Spleen (tissue), 11 donors: ENCODE measurements at regions not wholly inside any gene's neighbourhood (a gene's known extent, or its start where the extent isn't known, plus 50 kb on each side); places are given as distances from the start of the nearest gene placed in this dataset.

ENCODE experiments used
- DNase-seq: peaks from one replicate; pipeline ENCODE4 v3.0.0-alpha.2; 2020
- H3K27ac ChIP-seq, 8 donors: fragments of 200-600 bp; sonication (generic) in 7 of 8; 1 replicate in 4 of 8; 2 replicates in 4 of 8; pipeline versions ENCODE4 v1.5.0 to v1.8.0; 2016 to 2021; ENCODE audit warnings: inconsistent platforms in 4 of 8, mild to moderate bottlenecking in 4 of 8, moderate library complexity in 1 of 8
- H3K27me3 ChIP-seq, 7 donors: fragments of 200-600 bp; sonication (generic) in 6 of 7; replicated peaks in 1 of 7; 1 replicate in 4 of 7; 2 replicates in 3 of 7; pipeline versions ENCODE4 v1.5.0 to v1.8.0; 2016 to 2021; ENCODE audit warnings: inconsistent platforms in 3 of 7, mild to moderate bottlenecking in 1 of 7
- H3K36me3 ChIP-seq, 6 donors: fragments of 200-600 bp; sonication (generic) in 5 of 6; 1 replicate in 4 of 6; 2 replicates in 2 of 6; pipeline versions ENCODE4 v1.5.0 to v1.8.0; 2016 to 2021; ENCODE audit warnings: inconsistent platforms in 2 of 6
- H3K4me1 ChIP-seq, 6 donors: fragments of 200-600 bp; sonication (generic) in 5 of 6; 1 replicate in 3 of 6; 2 replicates in 3 of 6; pipeline versions ENCODE4 v1.5.0 to v1.8.0; 2016 to 2021; ENCODE audit warnings: inconsistent platforms in 3 of 6
- H3K4me3 ChIP-seq, 8 donors: fragments of 200-600 bp; sonication (generic) in 7 of 8; 1 replicate in 4 of 8; 2 replicates in 4 of 8; pipeline versions ENCODE4 v1.5.0 to v1.8.0; 2016 to 2021; ENCODE audit warnings: inconsistent platforms in 4 of 8, mild to moderate bottlenecking in 4 of 8, moderate library complexity in 2 of 8
- H3K9me3 ChIP-seq, 8 donors: fragments of 200-600 bp; sonication (generic) in 7 of 8; 1 replicate in 4 of 8; 2 replicates in 4 of 8; pipeline versions ENCODE4 v1.5.0 to v1.8.0; 2016 to 2021; ENCODE audit warnings: inconsistent platforms in 4 of 8
- POLR2A ChIP-seq, 3 donors: fragments of 450-650 bp; IDR thresholded peaks; one replicate each; pipeline ENCODE4 v1.5.1; 2017; ENCODE audit warnings: antibody characterized with exemption in 3 of 3, mild to moderate bottlenecking in 1 of 3
- POLR2AphosphoS5 ChIP-seq, 3 donors: sonication (generic); formaldehyde crosslinking; IDR thresholded peaks; one replicate each; pipeline ENCODE4 v1.5.1; 2017; ENCODE audit warnings: antibody characterized with exemption in 3 of 3
- WGBS, 5 donors: extraction: QIAGEN DNeasy Blood & Tissue Kit in 3 of 5; methylation state at CpG; one replicate each; pipeline versions ENCODE4 v1.1.5 to v1.1.7; 2013 to 2018; 5-methylcytosine and 5-hydroxymethylcytosine counted together
- intact Hi-C: fragments of 100-400 bp; cut with DNase I; formaldehyde crosslinking; loops from one replicate; pipeline ENCODE4 v1.15.0; 2023; ENCODE audit warnings: low total_unique reads
- TF ChIP-seq, protein P1 (sequence below), 11 experiments: fragments of 200-600 bp in 7 of 11; fragments of 450-650 bp in 4 of 11; sonication (generic) in 4 of 11; IDR thresholded peaks in 8 of 11; conservative IDR thresholded peaks in 3 of 11; 1 replicate in 7 of 11; 2 replicates in 4 of 11; pipeline versions ENCODE4 v1.4.0 to v1.8.0; 2016 to 2021; ENCODE audit warnings: antibody characterized with exemption in 11 of 11, inconsistent platforms in 4 of 11, mild to moderate bottlenecking in 1 of 11
- donor health status: healthy with polysubstance abuse.
- donor health status: DM: no; HTN: no; CAD: no; lungs with moderate emphysema.
- donor health status: DM: no; HTN: no; CAD: no.
- donor health status: Bipolar disorder and iron deficiency.
- donor health status: healthy.
- donor health status: DM: no; HTN: no; CAD: no.
- donor health status: DM: yes; HTN: yes; CAD: no.

DNA sequence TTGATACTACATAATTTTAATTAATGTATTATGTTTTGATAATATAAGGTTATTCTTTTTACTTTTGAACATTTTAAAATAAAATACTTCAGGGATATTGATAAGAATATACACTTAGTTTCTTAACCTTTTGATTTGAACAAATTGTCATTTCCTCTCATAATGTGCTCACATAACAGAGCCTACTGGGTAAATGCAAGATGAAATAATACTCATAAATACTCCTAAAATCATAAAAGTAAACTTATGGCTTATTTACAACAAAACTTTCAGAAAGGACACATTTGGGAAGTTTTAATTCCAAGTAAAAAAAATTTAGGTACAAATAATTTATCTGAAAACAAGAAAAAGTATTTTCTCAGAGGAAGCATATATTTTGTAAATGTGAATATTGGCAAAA is 101.6 kb upstream of the ABCB5 start:
- no peaks in the 10 kb centered on the region for H3K27me3 ChIP-seq
- no peaks in the 10 kb centered on the region for H3K4me1 ChIP-seq
- no peak overlapping the region for H3K27ac ChIP-seq
- DNase-seq = no peak
- H3K36me3 ChIP-seq = no peaks in the 10 kb centered on the region
- intact Hi-C loops = no loop called here
- no peak for TF ChIP-seq POLR2A (IDR thresholded peaks at IDR 0.05)
- TF ChIP-seq, protein P1, sequence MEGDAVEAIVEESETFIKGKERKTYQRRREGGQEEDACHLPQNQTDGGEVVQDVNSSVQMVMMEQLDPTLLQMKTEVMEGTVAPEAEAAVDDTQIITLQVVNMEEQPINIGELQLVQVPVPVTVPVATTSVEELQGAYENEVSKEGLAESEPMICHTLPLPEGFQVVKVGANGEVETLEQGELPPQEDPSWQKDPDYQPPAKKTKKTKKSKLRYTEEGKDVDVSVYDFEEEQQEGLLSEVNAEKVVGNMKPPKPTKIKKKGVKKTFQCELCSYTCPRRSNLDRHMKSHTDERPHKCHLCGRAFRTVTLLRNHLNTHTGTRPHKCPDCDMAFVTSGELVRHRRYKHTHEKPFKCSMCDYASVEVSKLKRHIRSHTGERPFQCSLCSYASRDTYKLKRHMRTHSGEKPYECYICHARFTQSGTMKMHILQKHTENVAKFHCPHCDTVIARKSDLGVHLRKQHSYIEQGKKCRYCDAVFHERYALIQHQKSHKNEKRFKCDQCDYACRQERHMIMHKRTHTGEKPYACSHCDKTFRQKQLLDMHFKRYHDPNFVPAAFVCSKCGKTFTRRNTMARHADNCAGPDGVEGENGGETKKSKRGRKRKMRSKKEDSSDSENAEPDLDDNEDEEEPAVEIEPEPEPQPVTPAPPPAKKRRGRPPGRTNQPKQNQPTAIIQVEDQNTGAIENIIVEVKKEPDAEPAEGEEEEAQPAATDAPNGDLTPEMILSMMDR (IDR thresholded peaks at IDR 0.05 in 8 of 11, conservative IDR thresholded peaks at IDR 0.05 in 3 of 11) = no peak
- TF ChIP-seq POLR2AphosphoS5 (IDR thresholded peaks at IDR 0.05) = no peak
- H3K4me3 ChIP-seq = no peak overlapping the region
- peaks cover 0 to 3% (median 0%) of the 10 kb centered on the region in 8 donors for H3K9me3 ChIP-seq

DNA sequence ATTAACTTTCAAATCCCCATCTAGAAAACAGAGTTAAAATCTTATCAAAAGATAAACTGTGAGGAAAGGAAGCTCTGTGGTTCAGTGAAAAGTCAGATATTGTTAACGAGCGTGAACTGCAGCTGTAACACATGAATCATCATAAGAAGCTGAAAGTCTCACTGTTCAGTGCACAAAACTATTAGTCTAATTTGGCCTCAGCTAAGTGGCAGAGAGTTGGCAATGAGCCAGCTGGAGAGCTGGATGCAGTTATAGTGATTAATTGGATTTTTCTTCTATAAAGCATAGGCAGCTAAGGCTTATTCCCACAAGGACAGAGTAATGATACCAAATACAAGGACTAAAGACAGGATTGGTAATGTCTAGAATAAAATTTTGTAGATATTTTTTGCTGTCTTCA is 101.1 kb upstream of the ABCB5 start:
- no peak overlapping the region for H3K27ac ChIP-seq
- no peaks in the 10 kb centered on the region for H3K4me1 ChIP-seq
- no peak for DNase-seq
- peaks cover 0 to 3% (median 0%) of the 10 kb centered on the region in 8 donors for H3K9me3 ChIP-seq
- H3K27me3 ChIP-seq = no peaks in the 10 kb centered on the region
- intact Hi-C loops = no loop called here
- H3K36me3 ChIP-seq = no peaks in the 10 kb centered on the region
- TF ChIP-seq POLR2AphosphoS5 (IDR thresholded peaks at IDR 0.05) (no peak), POLR2A (IDR thresholded peaks at IDR 0.05) (no peak)
- TF ChIP-seq, protein P1 (IDR thresholded peaks at IDR 0.05 in 8 of 11, conservative IDR thresholded peaks at IDR 0.05 in 3 of 11) = no peak
- no peak overlapping the region for H3K4me3 ChIP-seq
- 8 to 20% (median 16%) methylated on average over 2 of the region's 2 CpGs for WGBS, 5 donors

DNA sequence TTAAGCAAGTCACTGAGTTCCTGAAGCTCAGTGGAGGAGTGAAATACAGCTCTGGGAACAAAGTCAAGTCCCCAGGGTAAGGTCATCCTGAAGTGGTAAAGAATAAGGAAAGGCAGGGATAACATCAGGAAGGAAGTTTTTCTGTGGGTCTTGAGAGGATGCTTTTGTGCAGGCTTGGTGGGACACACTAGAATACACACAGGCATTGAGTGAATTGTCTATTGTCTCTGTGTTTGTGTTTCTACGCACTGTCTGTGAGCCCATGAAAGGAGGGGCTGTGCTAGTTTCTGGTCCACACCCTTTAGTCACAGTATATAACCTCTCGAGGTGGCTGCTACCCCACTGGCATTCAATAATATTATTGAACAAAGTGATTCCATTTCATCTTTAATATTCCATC is 95.8 kb upstream of the ABCB5 start:
- Histone ChIP-seq H3K27me3 (no peaks in the 10 kb centered on the region), H3K9me3 (peaks cover 0 to 10% (median 0%) of the 10 kb centered on the region in 8 donors), H3K27ac (no peak overlapping the region), H3K4me1 (no peaks in the 10 kb centered on the region), H3K36me3 (no peaks in the 10 kb centered on the region), H3K4me3 (no peak overlapping the region)
- DNase-seq = no peak
- TF ChIP-seq POLR2AphosphoS5 (IDR thresholded peaks at IDR 0.05) = no peak
- TF ChIP-seq, protein P1 (IDR thresholded peaks at IDR 0.05 in 8 of 11, conservative IDR thresholded peaks at IDR 0.05 in 3 of 11) = no peak
- TF ChIP-seq POLR2A (IDR thresholded peaks at IDR 0.05) = no peak
- intact Hi-C loops = no loop called here
- 45 to 84% (median 70%) methylated on average over 2 of the region's 2 CpGs for WGBS, 5 donors

DNA sequence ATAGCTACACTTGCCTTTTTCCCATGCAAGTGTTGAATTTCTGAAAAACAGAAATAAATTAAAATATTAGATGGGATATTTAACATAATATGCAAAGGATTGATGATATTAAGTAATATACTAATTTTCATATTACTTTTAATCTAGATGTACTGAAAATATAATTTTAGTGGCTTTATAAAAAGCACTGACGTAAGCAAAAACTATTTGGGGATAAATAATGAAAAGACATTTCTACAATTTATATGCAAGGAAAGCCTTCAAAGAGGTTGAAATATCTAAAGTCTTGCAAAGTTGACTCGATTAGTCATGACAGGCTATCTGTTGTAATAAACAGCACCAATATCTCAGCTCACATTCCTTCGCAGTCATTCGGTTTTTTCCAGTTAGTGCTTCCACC is 94.9 kb upstream of the ABCB5 start:
- Histone ChIP-seq H3K27ac (no peak overlapping the region), H3K27me3 (no peaks in the 10 kb centered on the region), H3K9me3 (peaks cover 0 to 10% (median 0%) of the 10 kb centered on the region in 8 donors), H3K36me3 (no peaks in the 10 kb centered on the region), H3K4me1 (no peaks in the 10 kb centered on the region), H3K4me3 (no peak overlapping the region)
- no peak for DNase-seq
- 89 to 97% (median 94%) methylated on average over 4 of the region's 4 CpGs for WGBS, 5 donors
- TF ChIP-seq POLR2AphosphoS5 (IDR thresholded peaks at IDR 0.05) = no peak
- TF ChIP-seq, protein P1 (IDR thresholded peaks at IDR 0.05 in 8 of 11, conservative IDR thresholded peaks at IDR 0.05 in 3 of 11) = no peak
- TF ChIP-seq POLR2A (IDR thresholded peaks at IDR 0.05) = no peak
- intact Hi-C loops = no loop called here
